ENCODE measurements at regions not wholly inside any gene's neighbourhood (a gene's known extent, or its start where the extent isn't known, plus 50 kb on each side); places are given as distances from the start of the nearest gene placed in this dataset.

GRCh38 chr13:36493046-36493445 is 60.8 kb downstream of the CCNA1 start:
- H3K9ac ChIP-seq (ENCODE audit: low read depth, low read length), result no peak overlapping the region
- H3K4me3 ChIP-seq (ENCODE audit: low read depth, low read length), result no peak overlapping the region
- no peak overlapping the region for H3K27ac ChIP-seq (ENCODE audit: low read depth, low read length)
- H3K36me3 ChIP-seq (ENCODE audit: control insufficient read depth, insufficient read depth, low read length), result no peaks in the 10 kb centered on the region
- H3K27me3 ChIP-seq (ENCODE audit: control insufficient read depth, insufficient read depth, low read length), result no peaks in the 10 kb centered on the region
- no peaks in the 10 kb centered on the region for H3K9me3 ChIP-seq (ENCODE audit: control insufficient read depth, insufficient read depth, low read length)
- H3K4me1 ChIP-seq (ENCODE audit: control insufficient read depth, insufficient read depth, low read length), result peaks cover 3% of the 10 kb centered on the region; the same call in 1 of the 2 replicates

- Histone ChIP-seq H3K4me1 (ENCODE audit: control insufficient read depth, insufficient read depth, low read length) (peaks cover 3% of the 10 kb centered on the region; the same call in 1 of the 2 replicates), H3K9ac (ENCODE audit: low read depth, low read length) (no peak overlapping the region)
Observed at GRCh38 chr13:36495431-36495830, 63.1 kb downstream of the CCNA1 start.

GRCh38 chr13:36509369-36509768 is 77.1 kb downstream of the CCNA1 start:
- H3K4me3 ChIP-seq (ENCODE audit: low read depth, low read length), result no peak overlapping the region
- H3K4me1 ChIP-seq (ENCODE audit: control insufficient read depth, insufficient read depth, low read length), result no peaks in the 10 kb centered on the region
- no peak overlapping the region for H3K27ac ChIP-seq (ENCODE audit: low read depth, low read length)
- no peaks in the 10 kb centered on the region for H3K27me3 ChIP-seq (ENCODE audit: control insufficient read depth, insufficient read depth, low read length)
- no peaks in the 10 kb centered on the region; the same call in 1 of the 2 replicates for H3K9me3 ChIP-seq (ENCODE audit: control insufficient read depth, insufficient read depth, low read length)
- H3K9ac ChIP-seq (ENCODE audit: low read depth, low read length), result no peak overlapping the region
- no peaks in the 10 kb centered on the region for H3K36me3 ChIP-seq (ENCODE audit: control insufficient read depth, insufficient read depth, low read length)

More at GRCh38 chr13:36495431-36495830, 63.1 kb downstream of the CCNA1 start:
- Histone ChIP-seq H3K27ac (ENCODE audit: low read depth, low read length) (no peak overlapping the region), H3K9me3 (ENCODE audit: control insufficient read depth, insufficient read depth, low read length) (no peaks in the 10 kb centered on the region), H3K27me3 (ENCODE audit: control insufficient read depth, insufficient read depth, low read length) (no peaks in the 10 kb centered on the region), H3K4me3 (ENCODE audit: low read depth, low read length) (no peak overlapping the region), H3K36me3 (ENCODE audit: control insufficient read depth, insufficient read depth, low read length) (no peaks in the 10 kb centered on the region)

DNA sequence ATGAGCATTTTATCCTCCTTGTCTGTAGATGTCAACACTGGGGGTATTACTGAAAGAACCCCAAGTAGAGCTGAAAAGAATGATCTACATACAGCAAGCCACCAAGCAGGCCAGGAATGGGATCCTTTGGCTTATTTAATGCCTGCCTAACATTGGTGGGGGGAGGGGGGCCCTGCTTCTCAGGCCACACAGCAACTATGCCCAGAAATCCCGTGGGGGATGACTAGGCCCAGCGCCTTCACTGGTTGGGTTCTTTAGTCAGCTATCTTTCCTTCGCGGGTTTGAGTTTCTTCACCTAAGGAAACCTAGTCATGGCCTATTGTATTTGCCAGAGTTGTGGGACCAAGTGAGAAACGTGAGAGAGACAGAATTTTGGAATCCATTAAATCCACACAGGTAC is 80.5 kb downstream of the CCNA1 start:
- Histone ChIP-seq H3K4me1 (ENCODE audit: control insufficient read depth, insufficient read depth, low read length) (no peaks in the 10 kb centered on the region), H3K9ac (ENCODE audit: low read depth, low read length) (no peak overlapping the region), H3K4me3 (ENCODE audit: low read depth, low read length) (no peak overlapping the region), H3K27ac (ENCODE audit: low read depth, low read length) (no peak overlapping the region), H3K9me3 (ENCODE audit: control insufficient read depth, insufficient read depth, low read length) (no peaks in the 10 kb centered on the region), H3K27me3 (ENCODE audit: control insufficient read depth, insufficient read depth, low read length) (no peaks in the 10 kb centered on the region), H3K36me3 (ENCODE audit: control insufficient read depth, insufficient read depth, low read length) (no peaks in the 10 kb centered on the region)

DNA sequence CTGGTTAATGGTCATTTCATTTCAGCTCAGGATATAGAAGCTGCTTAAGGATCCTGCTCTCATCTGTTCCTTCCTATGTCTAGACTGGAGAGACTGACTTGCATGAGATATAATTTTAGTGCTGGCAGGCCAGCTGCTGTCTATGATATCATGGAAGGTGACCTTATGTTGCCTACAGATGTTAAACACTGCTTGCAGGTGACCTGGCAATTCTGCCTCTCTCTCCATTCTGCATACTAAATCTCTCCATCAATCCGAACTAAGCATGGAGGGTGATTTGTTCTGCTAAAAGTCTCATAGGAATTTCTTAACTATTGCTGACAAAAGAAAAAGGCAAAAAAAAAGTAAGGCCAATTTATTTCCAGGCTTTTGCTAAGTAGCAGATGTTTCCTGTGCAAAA is 81.0 kb downstream of the CCNA1 start:
- Histone ChIP-seq H3K4me1 (ENCODE audit: control insufficient read depth, insufficient read depth, low read length) (peaks cover 3% of the 10 kb centered on the region; the same call in 1 of the 2 replicates), H3K9me3 (ENCODE audit: control insufficient read depth, insufficient read depth, low read length) (no peaks in the 10 kb centered on the region), H3K36me3 (ENCODE audit: control insufficient read depth, insufficient read depth, low read length) (no peaks in the 10 kb centered on the region), H3K4me3 (ENCODE audit: low read depth, low read length) (no peak overlapping the region), H3K27ac (ENCODE audit: low read depth, low read length) (no peak overlapping the region), H3K27me3 (ENCODE audit: control insufficient read depth, insufficient read depth, low read length) (no peaks in the 10 kb centered on the region), H3K9ac (ENCODE audit: low read depth, low read length) (no peak overlapping the region)

- H3K27ac ChIP-seq (ENCODE audit: low read depth, low read length), result no peak overlapping the region
- H3K4me3 ChIP-seq (ENCODE audit: low read depth, low read length), result no peak overlapping the region
- H3K27me3 ChIP-seq (ENCODE audit: control insufficient read depth, insufficient read depth, low read length), result no peaks in the 10 kb centered on the region
- H3K9ac ChIP-seq (ENCODE audit: low read depth, low read length), result no peak overlapping the region
- no peaks in the 10 kb centered on the region for H3K36me3 ChIP-seq (ENCODE audit: control insufficient read depth, insufficient read depth, low read length)
- H3K4me1 ChIP-seq (ENCODE audit: control insufficient read depth, insufficient read depth, low read length), result peaks cover 25% of the 10 kb centered on the region
- H3K9me3 ChIP-seq (ENCODE audit: control insufficient read depth, insufficient read depth, low read length), result no peaks in the 10 kb centered on the region
Observed at GRCh38 chr13:36515466-36515865, 83.2 kb downstream of the CCNA1 start.

GRCh38 chr13:36516225-36516624 is 83.9 kb downstream of the CCNA1 start:
- Histone ChIP-seq H3K9ac (ENCODE audit: low read depth, low read length) (no peak overlapping the region), H3K27me3 (ENCODE audit: control insufficient read depth, insufficient read depth, low read length) (no peaks in the 10 kb centered on the region), H3K4me3 (ENCODE audit: low read depth, low read length) (no peak overlapping the region), H3K9me3 (ENCODE audit: control insufficient read depth, insufficient read depth, low read length) (no peaks in the 10 kb centered on the region), H3K27ac (ENCODE audit: low read depth, low read length) (no peak overlapping the region), H3K36me3 (ENCODE audit: control insufficient read depth, insufficient read depth, low read length) (no peaks in the 10 kb centered on the region), H3K4me1 (ENCODE audit: control insufficient read depth, insufficient read depth, low read length) (peaks cover 28% of the 10 kb centered on the region)

DNA sequence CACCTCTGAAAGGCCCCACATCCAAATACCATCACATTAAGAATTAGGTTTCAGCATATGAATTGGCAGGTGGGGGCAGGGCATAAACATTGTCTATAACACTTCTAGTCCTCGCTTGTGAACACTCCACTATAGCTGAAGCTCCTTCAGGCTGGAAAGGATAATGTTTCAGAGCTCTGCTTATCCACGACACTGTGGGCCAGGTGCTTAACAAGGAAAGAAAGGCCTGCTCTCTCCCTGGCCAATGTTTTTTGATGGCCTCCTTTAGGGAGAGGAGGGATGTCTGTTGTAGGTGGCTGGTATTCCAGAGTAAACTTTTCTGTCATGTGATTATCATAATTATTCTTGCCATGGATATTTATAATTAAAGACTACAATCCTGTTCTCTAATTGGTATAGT is 86.4 kb downstream of the CCNA1 start:
- H3K27me3 ChIP-seq (ENCODE audit: control insufficient read depth, insufficient read depth, low read length), result no peaks in the 10 kb centered on the region
- peak overlapping the region; percentile 50 for H3K27ac ChIP-seq (ENCODE audit: low read depth, low read length)
- H3K9me3 ChIP-seq (ENCODE audit: control insufficient read depth, insufficient read depth, low read length), result peaks cover 14% of the 10 kb centered on the region; the same call in 1 of the 2 replicates
- peak overlapping the region; percentile 26; the same call in 1 of the 2 replicates for H3K4me3 ChIP-seq (ENCODE audit: low read depth, low read length)
- no peaks in the 10 kb centered on the region for H3K36me3 ChIP-seq (ENCODE audit: control insufficient read depth, insufficient read depth, low read length)
- no peak overlapping the region for H3K9ac ChIP-seq (ENCODE audit: low read depth, low read length)
- H3K4me1 ChIP-seq (ENCODE audit: control insufficient read depth, insufficient read depth, low read length), result peaks cover 28% of the 10 kb centered on the region

GRCh38 chr13:36519432-36519831 is 87.1 kb downstream of the CCNA1 start:
- Histone ChIP-seq H3K4me3 (ENCODE audit: low read depth, low read length) (peak overlapping the region; percentile 26; the same call in 1 of the 2 replicates), H3K9ac (ENCODE audit: low read depth, low read length) (no peak overlapping the region), H3K36me3 (ENCODE audit: control insufficient read depth, insufficient read depth, low read length) (no peaks in the 10 kb centered on the region), H3K9me3 (ENCODE audit: control insufficient read depth, insufficient read depth, low read length) (peaks cover 14% of the 10 kb centered on the region; the same call in 1 of the 2 replicates), H3K27me3 (ENCODE audit: control insufficient read depth, insufficient read depth, low read length) (no peaks in the 10 kb centered on the region), H3K27ac (ENCODE audit: low read depth, low read length) (peak overlapping the region; percentile 63), H3K4me1 (ENCODE audit: control insufficient read depth, insufficient read depth, low read length) (peaks cover 28% of the 10 kb centered on the region)

GRCh38 chr13:36520111-36520510 is 87.8 kb downstream of the CCNA1 start:
- peaks cover 14% of the 10 kb centered on the region; the same call in 1 of the 2 replicates for H3K9me3 ChIP-seq (ENCODE audit: control insufficient read depth, insufficient read depth, low read length)
- peaks cover 28% of the 10 kb centered on the region for H3K4me1 ChIP-seq (ENCODE audit: control insufficient read depth, insufficient read depth, low read length)
- peak overlapping the region; percentile 63 for H3K27ac ChIP-seq (ENCODE audit: low read depth, low read length)
- no peak overlapping the region for H3K9ac ChIP-seq (ENCODE audit: low read depth, low read length)
- H3K27me3 ChIP-seq (ENCODE audit: control insufficient read depth, insufficient read depth, low read length), result no peaks in the 10 kb centered on the region
- no peaks in the 10 kb centered on the region for H3K36me3 ChIP-seq (ENCODE audit: control insufficient read depth, insufficient read depth, low read length)
- peak overlapping the region; percentile 14; the same call in 1 of the 2 replicates for H3K4me3 ChIP-seq (ENCODE audit: low read depth, low read length)

DNA sequence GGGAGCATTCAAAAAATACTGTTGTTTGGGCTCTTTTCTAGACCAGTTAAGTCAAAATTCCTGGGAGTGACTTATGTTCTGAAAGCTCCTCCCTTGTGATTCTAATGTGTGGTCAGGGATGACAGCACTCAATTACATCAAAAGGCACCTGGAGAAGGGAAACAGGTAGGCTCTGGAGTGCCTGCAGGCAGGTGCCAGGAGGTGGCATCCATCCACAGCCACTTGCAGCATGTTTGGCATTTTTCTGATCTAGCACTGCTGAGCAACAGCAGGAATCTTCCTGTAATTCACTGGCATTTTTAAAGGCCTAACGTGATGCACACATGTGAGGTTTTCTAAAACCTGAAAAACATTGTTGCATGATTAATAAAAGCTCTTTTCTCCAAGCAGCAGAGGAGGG is 94.6 kb downstream of the CCNA1 start:
- H3K36me3 ChIP-seq (ENCODE audit: control insufficient read depth, insufficient read depth, low read length), result no peaks in the 10 kb centered on the region
- H3K27me3 ChIP-seq (ENCODE audit: control insufficient read depth, insufficient read depth, low read length), result no peaks in the 10 kb centered on the region
- H3K4me1 ChIP-seq (ENCODE audit: control insufficient read depth, insufficient read depth, low read length), result peaks cover 21% of the 10 kb centered on the region
- no peak overlapping the region for H3K9ac ChIP-seq (ENCODE audit: low read depth, low read length)
- no peak overlapping the region for H3K4me3 ChIP-seq (ENCODE audit: low read depth, low read length)
- H3K27ac ChIP-seq (ENCODE audit: low read depth, low read length), result no peak overlapping the region
- H3K9me3 ChIP-seq (ENCODE audit: control insufficient read depth, insufficient read depth, low read length), result peaks cover 17% of the 10 kb centered on the region; the same call in 1 of the 2 replicates
